ENCODE measurements at regions not wholly inside any gene's neighbourhood (a gene's known extent, or its start where the extent isn't known, plus 50 kb on each side); places are given as distances from the start of the nearest gene placed in this dataset.

DNA sequence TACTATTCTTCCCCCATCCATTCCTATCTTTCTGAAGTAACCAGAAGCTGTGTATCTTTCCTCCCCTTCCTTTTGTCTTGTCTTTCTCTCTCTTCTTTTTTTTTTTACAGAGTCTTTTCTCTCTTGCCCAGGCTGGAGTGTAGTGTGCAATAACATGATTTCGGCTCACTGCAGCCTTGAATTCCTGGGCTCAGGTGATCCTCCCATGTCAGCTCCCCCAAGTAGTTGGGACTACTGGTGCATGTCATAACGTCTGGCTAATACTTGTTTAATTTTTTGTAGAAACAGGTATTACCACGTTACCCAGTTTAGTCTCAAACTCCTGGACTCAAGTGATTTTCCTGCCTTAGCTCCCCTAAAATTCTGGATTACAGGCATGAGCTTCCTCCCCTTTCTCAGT is 86.5 kb downstream of the IGLL5 start:
- Histone ChIP-seq H3K27me3 (replicated peaks) (peaks cover 26% of the 10 kb centered on the region), H3K36me3 (replicated peaks) (no peaks in the 10 kb centered on the region), H3K4me3 (ENCODE audit: low read depth, low read length) (no peak overlapping the region), H3K27ac (no peak overlapping the region)
- no peak for DNase-seq
- in situ Hi-C loops (cut with HindIII; ENCODE audit: low pct_ligation_motif_present, low sequenced_read_pairs): no loop called here
- TF ChIP-seq, protein P1, sequence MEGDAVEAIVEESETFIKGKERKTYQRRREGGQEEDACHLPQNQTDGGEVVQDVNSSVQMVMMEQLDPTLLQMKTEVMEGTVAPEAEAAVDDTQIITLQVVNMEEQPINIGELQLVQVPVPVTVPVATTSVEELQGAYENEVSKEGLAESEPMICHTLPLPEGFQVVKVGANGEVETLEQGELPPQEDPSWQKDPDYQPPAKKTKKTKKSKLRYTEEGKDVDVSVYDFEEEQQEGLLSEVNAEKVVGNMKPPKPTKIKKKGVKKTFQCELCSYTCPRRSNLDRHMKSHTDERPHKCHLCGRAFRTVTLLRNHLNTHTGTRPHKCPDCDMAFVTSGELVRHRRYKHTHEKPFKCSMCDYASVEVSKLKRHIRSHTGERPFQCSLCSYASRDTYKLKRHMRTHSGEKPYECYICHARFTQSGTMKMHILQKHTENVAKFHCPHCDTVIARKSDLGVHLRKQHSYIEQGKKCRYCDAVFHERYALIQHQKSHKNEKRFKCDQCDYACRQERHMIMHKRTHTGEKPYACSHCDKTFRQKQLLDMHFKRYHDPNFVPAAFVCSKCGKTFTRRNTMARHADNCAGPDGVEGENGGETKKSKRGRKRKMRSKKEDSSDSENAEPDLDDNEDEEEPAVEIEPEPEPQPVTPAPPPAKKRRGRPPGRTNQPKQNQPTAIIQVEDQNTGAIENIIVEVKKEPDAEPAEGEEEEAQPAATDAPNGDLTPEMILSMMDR (IDR thresholded peaks at IDR 0.05; ENCODE audit: low read depth, low read length, missing control alignments): no peak

DNA sequence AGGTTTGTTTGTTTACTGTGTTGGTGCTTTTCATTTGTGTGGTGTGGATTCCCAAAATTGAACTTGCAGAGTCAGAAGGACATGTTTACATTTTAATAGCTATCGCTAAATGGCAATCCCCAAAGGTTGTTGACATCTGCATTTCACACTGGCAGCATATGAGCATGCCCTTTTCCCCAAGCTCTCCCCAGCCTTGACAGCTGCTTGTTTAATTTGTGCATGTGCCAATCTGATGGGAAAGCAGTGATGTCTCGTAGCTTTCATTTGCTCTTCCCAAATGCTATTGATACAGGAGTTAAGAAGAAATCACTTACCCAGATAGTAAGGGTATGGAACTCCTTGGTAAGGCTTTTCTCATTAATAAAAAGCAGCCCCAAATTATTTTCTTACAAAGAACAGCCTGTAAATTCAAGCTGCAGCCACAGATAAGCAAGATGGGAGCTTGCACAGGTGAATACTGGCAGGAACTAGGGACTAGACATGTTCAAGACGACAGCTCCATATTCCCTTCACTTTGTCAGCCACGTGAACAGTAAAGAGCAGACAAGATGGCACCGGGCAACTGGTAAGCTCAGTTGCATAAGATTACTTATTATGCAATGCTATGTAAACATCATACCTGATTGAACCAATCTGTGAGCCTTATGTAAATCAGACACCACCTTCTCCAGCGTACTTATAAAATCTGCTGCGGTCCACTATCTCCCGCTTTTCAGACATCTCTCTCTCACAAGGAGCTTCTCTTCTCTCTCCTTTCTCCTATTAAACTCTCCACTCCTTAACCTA is 87.4 kb downstream of the IGLL5 start:
- in situ Hi-C loops (cut with HindIII; ENCODE audit: low pct_ligation_motif_present, low sequenced_read_pairs): no loop called here
- DNase-seq: no peak
- Histone ChIP-seq H3K36me3 (replicated peaks) (no peaks in the 10 kb centered on the region), H3K27me3 (replicated peaks) (peaks cover 24% of the 10 kb centered on the region), H3K27ac (no peak overlapping the region), H3K4me3 (ENCODE audit: low read depth, low read length) (no peak overlapping the region)
- TF ChIP-seq, protein P1 (IDR thresholded peaks at IDR 0.05; ENCODE audit: low read depth, low read length, missing control alignments): no peak

DNA sequence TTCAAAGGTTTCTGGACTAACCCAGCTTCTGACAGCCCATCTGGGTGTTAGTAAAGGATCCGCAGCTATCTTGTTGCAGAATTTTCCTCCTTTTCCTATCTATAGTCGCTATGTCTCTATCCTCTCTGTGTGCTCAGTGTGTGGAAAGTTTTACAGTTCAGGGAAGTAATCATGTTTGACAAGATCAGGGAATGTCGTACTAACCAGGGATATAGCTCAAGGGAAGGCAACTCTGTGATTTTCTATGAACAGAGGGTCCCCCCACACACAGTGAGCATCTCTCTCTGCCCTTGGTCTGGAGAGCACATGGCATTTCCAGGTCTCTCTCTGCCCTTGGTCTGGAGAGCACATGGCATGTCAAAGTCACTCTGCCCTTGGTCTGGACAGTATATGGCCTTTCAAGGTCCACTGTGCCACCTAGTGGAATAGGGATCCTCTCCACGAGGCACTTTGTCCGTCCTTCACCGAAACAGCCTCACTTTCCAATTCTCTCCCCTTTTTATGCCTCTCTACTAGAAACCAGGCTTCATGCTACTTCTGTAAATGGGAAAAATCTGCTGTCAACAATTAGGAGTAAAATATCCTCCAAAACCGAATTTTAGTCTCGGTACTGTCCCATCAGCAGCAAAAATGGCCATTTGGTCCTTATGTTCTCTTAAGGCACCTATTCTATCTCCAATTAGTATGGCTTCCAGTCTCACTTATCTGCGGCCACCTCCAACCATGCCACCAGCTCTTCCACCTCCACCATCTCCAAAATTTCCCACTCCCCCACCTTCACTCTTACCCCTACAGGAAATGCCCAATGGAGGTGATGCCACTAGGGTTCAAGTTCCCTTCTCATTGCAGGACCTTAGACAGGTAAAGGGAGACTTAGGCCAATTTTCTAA is 88.7 kb downstream of the IGLL5 start:
- H3K27ac ChIP-seq: no peak overlapping the region
- DNase-seq: no peak
- in situ Hi-C loops (cut with HindIII; ENCODE audit: low pct_ligation_motif_present, low sequenced_read_pairs): no loop called here
- TF ChIP-seq, protein P1 (IDR thresholded peaks at IDR 0.05; ENCODE audit: low read depth, low read length, missing control alignments): no peak
- H3K4me3 ChIP-seq (ENCODE audit: low read depth, low read length): no peak overlapping the region
- peaks cover 19% of the 10 kb centered on the region for H3K27me3 ChIP-seq (replicated peaks)
- H3K36me3 ChIP-seq (replicated peaks): no peaks in the 10 kb centered on the region

DNA sequence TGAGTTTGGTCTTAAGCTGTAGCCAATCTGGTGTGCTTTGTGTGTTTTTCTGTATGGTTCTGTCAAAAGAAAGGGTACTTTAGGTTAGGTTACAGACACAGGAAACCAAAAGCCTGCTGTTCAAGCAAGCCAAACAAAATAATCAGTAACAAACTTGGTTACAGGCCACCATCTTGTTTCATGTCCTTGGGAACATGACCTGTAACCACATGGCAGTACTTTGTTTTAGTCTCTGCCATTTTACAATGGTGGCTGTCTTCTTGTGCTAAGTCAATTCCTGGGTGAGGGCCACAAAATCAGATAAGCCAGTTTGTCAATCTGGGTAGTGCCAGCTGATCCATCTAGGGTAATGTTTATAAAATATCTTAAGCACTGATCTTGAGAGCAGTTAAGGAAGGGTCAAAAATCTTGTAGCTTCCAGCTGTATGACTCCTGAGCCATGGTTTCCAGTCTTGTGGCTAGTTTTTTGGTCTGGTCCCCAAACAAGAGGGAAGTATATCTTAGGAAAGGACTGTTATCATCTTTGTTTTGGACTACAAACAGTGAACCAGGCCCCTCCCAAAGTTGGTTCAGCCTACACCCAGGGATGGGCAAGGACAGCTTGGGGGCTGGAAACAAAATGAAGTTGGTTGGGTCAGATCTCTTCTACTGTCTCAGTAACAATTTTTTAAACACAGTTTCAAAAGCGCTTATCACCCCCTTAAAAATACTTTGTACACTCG is 90.0 kb downstream of the IGLL5 start:
- Histone ChIP-seq H3K4me3 (ENCODE audit: low read depth, low read length) (no peak overlapping the region), H3K27me3 (replicated peaks) (peaks cover 15% of the 10 kb centered on the region), H3K36me3 (replicated peaks) (no peaks in the 10 kb centered on the region), H3K27ac (no peak overlapping the region)
- in situ Hi-C loops (cut with HindIII; ENCODE audit: low pct_ligation_motif_present, low sequenced_read_pairs): no loop called here
- DNase-seq: no peak
- TF ChIP-seq, protein P1 (IDR thresholded peaks at IDR 0.05; ENCODE audit: low read depth, low read length, missing control alignments): no peak

DNA sequence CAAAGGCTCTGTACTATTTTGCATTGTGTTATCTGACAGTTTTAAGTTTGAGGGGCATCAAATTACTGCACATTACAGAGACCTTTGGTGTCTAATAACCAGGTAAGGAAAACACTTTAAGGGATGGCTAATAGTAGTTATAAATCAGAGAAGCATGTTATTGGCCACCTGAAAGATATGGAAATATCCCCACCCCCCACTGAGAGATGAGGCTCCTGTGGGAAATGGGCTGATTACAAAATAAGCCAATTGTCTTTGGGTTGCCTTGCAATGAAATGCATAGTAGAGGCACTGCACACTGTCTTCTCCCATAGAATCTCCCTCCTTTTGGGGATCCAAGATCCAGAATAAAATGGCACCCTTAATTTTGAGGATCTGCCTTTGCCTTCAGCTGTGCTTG is 91.0 kb downstream of the IGLL5 start:
- DNase-seq: no peak
- no peaks in the 10 kb centered on the region for H3K36me3 ChIP-seq (replicated peaks)
- TF ChIP-seq, protein P1 (IDR thresholded peaks at IDR 0.05; ENCODE audit: low read depth, low read length, missing control alignments): no peak

More for the DNA sequence above, 91.0 kb downstream of the IGLL5 start:
- Histone ChIP-seq H3K27ac (no peak overlapping the region), H3K27me3 (replicated peaks) (peaks cover 15% of the 10 kb centered on the region), H3K4me3 (ENCODE audit: low read depth, low read length) (no peak overlapping the region)
- in situ Hi-C loops (cut with HindIII; ENCODE audit: low pct_ligation_motif_present, low sequenced_read_pairs): no loop called here
